Heart left ventricle (tissue), 13 donors: ENCODE measurements at regions not wholly inside any gene's neighbourhood (a gene's known extent, or its start where the extent isn't known, plus 50 kb on each side); places are given as distances from the start of the nearest gene placed in this dataset.

ENCODE experiments used
- CTCF ChIP-seq, 12 donors: fragments of 200-600 bp; sonication (generic) in 4 of 12; IDR thresholded peaks; one replicate each; pipeline versions ENCODE4 v1.5.0 to v1.8.0; 2018 to 2022; ENCODE audit warnings: antibody characterized with exemption in 12 of 12, mild to moderate bottlenecking in 5 of 12
- POLR2A ChIP-seq, 2 donors: fragments of 450-650 bp; IDR thresholded peaks; one replicate each; pipeline ENCODE4 v1.6.1; 2017; ENCODE audit warnings: antibody characterized with exemption in 2 of 2, mild to moderate bottlenecking in 2 of 2, moderate library complexity in 2 of 2
- donor health status: ischemic (EF 13 %, LVEDD 7.1; RV severe dilation, severe dysfunction).
- donor health status: DM: no; HTN: yes; CAD: no.
- donor health status: DM: no; HTN: no; CAD: no.
- donor health status: ischemic (EF 25% LVEDD 6.9; RV normal size, moderate dysfunction).
- donor health status: ischemic (EF 25% LVEDD 5.7; RV mildly dilated, moderate dysfunction).
- donor health status: ischemic (EF 35%, LVEDD 5.7; RV mildly dilated, moderate dysfunction).
- donor health status: nonischemic (EF 11% LVEDD 7.7; RV severe dilation, severe dysfunction).
- donor health status: DM: yes; HTN: yes; CAD: no.
- donor health status: PGD.
- donor health status: ischemic (EF 29% LVEDD 5.4; RV normal size, mild dysfunction).
- donor health status: nonischemic (EF 23%, LVEDD 6.1; RV moderate dilation, normal function).

- TF ChIP-seq POLR2A (IDR thresholded peaks at IDR 0.05), result no peak
- TF ChIP-seq CTCF (IDR thresholded peaks at IDR 0.05), result no peak
Observed at GRCh38 chr4:111720866-111721265, 424.4 kb upstream of the FAM241A start.
